ENCODE measurements at regions not wholly inside any gene's neighbourhood (a gene's known extent, or its start where the extent isn't known, plus 50 kb on each side); places are given as distances from the start of the nearest gene placed in this dataset.
A peak's percentile ranks its signal among the peaks of the same experiment; 100 is the strongest.

DNA sequence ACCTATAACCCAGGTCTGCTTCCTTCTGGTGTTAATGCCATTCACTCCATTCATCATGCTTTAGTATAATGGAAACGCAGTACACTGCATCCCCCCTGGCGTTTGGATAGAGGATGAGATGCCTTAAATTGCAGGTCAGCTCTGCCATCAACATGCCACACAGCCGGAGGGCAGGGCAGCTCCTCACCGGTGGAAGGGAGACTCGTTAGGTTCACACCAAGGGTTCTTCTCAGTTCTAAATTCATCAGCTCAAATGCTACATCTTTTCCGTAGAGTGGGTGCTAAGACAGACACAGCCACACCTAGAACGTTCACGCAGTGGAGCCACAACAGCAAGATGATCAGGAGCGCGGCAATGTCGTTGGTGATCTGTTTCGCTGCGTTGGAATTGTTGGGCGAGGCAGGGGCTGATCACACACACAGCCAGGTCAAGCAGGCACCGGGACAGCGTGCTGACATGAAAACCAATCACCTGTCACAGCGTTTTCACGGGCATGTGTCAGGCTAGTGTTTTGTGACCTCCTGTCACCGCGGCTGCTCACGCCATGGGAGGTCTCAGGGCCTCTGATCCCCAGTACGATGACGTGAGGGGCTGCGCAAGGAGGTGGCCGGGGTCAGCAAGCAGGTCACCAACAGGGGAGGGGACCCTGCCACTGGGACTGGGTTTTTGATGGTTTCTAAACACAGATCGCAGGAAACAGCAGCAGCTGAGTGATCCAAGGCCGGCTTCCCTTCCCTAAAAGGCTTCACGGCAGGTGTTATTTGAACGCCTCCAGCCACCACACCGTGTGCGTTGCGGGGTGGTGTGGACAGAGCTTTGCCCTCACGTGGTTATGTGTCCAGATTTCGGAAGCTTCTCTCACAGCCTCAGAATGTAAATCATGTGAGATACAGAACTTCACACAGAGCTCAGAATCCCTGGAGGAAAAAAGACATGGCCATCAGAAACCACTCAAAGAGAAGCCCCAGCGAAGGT is 94.3 kb upstream of the IRS2 start:
- DNase-seq: no peak

DNA sequence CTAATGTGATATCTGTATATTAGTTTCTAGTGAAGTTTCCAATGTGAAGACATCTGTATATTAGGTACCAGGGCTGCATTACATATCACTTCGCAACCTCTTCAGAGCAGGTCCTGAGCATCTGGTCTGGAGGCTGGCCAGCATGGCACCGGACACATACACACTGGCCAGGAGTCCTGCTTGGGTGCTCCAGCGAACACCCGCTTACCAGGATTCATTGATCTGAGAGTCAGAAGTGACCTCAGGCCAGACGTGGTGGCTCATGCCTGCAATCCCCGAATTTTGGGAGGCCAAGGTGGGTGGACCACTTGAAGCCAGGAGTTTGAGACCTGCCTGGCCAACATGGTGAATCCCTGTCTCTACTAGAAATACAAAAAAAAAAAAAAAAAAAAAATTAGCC is 93.0 kb upstream of the IRS2 start:
- no peak for DNase-seq

DNA sequence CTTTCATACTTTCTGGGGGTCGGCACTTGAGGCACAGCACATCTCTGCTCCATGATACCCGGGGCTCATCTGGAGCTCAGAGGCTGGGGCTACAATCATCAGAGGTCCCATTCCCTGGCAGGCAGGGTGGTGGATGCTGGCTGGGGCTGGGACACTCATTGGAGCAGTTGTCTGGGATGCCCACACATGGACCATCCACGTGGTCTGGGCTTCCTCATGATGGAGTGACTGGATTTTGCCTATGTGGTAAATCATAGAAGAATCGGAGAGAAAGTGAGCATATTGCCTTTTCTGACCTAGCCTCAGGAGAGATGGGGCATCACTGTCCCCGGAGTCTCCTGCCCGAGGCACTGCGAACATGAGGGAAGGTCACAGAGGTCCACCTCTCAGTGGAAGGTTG is 91.4 kb upstream of the IRS2 start:
- DNase-seq: no peak

DNA sequence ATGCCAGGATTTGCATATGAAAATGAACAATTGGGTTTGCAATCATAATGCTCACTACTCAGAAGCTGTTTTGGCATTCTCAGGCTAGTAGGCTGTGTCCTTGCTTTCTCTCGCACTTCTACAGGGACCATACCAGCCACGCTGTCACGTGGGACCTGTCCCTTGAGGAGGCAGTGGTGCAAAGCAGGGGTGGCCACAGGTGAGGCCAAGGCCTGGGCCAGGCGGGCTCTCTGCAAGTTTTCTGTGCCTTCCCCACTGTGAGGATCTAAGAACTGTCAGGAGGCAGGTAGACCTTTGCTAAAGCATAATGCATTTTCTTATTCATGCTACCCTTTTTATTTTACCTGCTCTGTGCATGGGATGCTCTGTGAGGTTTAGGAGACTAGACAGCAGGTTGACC is 89.4 kb upstream of the IRS2 start:
- no peak for DNase-seq

DNA sequence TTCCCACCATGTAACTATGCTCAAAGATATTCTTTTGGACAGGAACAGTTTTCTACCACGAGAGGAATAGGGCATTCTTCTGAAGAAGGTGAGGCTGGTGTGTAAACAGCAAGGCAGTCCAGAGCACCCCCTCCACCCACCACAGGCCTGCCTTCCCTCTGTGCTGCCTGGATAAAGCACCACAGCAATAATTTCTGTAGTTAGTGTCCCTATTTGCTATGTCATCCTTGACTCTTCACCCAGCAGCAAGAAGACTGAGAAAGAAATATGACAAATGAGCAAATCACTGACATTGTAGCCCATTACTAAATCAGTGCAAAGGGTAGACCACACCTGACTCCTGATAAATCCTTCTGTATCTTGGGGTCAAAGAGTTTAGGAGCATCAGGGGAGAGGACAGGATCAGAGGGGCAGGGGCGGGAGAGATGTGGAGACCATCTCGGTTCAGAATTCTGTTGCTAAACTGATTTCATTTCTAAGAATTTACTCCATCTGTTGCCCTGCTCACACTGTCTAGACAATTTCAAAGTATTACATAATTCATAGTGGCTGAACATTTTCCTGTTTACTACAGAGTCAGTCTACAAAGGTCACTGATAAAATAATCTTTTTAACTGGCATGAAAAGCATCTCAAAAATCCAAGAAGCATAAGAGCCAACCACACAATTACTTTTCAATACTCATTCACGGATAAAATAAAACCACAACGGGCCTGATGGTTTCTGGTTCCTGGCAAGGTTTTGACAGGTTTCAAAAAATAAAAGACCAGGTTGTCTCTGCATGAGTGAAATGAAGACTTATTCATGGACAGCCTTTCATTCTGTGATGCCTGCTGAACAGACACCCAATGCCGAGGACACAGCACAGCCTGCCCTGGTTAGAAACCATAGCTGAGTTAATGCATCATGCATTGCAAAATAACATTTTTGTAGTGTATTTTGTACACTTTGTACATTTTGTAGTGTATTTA is 88.4 kb upstream of the IRS2 start:
- no peak for DNase-seq

DNA sequence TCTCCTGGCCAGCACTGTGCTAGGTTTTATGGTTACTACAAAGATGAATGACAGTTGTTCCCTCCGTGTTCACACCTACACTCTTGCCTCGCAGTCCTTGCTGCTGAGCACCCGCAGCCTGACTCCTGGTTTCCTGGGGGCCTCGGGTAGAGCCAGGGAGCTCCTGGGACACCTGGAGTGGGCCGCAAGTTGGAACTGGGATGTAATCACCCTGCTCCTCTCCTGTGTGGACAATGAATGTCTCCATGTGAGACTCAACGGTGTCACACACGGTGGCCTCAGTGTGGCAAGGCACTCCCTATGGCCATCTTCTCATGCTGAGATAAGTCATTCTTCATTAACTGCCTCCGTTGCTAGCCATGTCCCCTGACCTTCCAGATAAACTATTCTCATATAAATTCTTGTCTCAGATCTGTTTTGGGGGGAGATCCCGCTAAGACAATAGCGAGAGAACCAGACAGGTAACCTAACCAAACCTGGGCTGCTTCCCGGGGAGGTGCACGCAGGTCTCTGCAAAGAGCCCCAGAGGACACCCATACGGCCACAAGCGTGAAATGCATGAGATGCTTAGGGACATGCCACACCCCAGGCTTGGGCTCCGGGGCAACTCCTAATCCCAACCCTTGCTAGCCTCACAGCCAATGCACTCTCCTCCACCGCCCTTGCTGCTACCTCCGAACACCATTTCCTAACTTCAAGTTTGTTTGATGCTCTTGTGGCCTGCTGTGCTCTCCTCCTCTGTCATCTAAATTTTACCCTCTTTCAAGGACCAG is 87.2 kb upstream of the IRS2 start:
- DNase-seq: no peak

DNA sequence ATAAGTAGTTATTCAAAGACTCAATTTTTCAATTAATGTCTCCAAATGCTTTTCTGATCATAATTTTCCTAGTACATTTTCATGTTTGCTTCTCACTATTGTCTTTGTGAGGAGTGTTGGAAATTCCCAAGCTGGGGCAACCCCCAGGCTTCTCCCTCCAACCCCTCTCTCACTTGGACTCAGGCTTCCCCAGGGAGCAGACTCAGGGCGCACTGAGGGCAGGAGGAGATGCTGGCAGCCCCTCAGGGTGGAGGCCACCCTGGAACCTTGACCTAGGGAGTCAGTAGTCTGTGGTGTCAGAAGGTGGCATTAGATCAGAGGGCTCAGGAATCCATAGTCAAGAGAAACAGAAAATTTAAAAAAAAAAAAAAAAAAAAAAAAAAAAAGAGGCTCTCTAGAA is 86.5 kb upstream of the IRS2 start:
- no peak for DNase-seq

DNA sequence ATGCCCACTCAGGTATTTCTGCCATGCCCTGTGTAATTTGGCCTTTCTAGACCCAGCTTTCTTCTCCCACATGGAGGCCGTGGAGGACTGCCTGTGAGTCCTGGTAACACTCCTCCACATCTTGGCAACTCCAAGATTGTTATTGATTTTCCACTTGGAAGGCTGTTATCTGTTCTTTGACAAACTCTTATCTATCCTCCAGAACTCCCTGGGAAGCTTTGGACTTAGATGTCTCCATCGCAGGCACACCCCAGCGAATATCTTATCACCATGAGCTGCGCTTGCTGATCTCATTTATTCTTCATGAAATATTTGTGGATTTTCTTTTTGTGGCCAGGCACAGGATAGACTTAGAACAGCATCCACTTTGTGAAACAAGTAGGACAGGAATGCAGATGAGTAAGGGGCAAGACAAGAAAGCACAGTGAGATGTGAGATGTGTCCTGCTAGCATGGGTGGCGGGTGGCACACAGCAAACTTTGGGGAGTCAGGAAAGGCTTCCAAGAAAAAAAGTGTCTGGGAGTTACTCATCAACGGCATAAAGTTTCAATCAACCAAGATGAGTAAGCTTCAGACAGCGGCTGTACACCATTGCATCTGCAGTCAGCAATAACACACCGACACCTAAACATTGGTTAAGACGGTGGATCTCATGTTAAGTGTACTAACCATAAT is 84.5 kb upstream of the IRS2 start:
- no peak for DNase-seq

DNA sequence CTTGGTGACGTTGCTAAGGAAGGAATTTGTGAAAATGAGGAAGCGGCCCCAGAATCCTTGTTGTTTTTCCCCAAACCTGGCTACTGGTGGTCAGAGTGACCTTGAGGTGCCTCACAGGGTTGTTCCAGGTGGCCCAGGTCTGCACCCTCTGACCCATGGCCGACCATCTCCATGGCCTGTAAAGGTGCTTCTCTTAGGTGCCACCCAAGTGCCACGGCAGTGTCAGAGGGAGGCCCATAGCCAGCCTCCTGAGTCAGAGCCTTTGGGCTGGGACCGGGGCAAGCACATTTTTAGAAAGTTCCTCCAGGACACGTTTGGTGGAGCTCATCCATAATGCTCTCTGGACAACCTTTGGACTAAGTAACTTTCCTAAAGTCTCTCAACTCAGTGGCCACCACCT is 83.9 kb upstream of the IRS2 start:
- no peak for DNase-seq

DNA sequence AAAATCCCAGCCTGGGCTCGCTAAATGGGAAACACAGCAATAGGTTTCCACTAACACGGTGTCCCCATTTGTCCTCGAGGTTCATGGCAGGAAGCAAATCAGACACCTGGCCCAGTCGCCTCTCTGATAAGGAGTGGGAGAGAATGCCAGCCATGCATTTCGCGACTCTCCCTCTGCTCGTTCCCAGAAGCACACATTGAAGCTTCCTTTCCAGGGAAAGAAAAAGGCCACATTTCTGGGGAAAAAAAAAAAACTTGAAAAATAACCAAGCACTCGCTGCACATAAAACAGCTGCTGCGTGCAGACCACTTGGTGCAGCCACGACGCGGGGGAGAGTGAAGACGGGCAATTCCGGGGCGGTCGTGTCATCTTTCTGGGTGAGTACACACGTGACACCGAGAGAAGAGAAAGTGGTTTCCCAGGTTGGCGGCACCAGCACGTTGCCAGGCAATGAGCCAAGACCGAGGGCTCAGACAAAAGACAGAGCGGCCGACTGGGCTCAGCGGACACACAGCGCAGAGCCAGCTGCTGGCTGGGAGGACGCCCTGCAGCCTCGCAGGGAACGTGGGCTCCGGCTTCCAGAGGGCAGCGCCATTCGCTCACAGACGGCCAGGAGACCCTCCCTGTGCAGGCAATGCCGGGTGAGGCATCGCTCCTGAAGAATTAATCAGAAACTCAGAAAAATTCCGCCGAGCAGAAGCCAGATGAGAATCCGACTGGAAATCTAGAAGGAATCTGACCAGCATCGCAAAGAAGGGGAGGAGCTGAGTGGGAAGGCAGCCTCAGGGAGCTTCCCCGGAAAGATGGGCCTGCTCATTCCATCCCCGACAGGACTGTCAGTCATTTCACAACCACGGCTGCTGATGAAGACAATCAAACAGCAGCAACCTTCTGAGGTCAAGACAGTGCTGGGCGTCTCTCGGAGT is 83.2 kb upstream of the IRS2 start:
- DNase-seq: no peak

DNA sequence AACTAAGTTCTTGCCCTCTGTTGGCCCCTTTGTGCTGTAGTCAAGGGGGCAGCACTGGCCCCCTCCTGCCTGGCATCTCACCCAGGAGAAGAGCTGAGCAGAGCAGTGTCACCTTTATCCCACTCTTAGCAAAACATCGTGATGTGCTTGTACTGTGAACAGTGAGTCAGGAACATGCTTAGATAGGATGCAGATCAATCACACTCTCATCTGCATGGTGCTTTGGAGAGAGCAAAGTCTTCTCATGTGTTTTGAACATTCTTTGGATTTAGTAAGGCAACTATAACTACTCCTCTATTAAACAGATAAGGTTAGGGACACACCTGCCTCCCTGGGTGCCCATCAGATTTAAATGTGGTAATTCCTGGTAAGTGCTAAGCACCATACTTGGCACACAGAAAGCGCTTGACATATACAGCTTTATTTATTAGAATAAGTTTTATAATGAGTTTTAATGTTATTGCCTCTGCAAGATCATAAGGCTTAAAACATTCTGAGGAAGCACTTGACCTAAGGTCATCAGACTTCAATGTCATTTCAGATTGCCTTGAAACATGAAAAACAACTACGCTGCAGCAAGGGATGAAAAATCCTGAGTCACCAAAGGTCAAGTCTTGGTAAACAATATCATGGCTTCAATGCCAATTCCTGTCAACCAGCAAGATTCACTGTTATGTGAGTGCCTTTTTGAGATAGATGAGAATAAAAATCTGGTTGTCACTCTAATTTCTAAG is 82.4 kb upstream of the IRS2 start:
- DNase-seq: no peak

DNA sequence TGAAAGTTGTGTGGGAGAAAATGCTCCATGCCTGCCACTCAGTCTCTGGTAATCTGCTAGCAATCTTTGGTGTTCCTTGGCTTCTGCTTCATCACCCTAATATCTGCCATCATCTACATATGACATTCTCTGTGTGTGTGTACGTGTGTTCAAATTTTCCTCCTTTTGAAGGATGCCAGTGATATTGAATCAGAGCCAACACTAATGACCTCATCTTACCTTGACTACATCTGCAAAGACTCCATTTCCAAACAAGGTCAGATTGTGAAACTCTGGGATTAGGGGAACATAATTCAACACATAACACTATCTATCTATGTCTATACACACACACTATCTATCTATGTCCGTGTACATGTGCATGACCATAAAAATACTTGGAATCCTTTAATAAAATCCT is 81.4 kb upstream of the IRS2 start:
- DNase-seq: no peak

DNA sequence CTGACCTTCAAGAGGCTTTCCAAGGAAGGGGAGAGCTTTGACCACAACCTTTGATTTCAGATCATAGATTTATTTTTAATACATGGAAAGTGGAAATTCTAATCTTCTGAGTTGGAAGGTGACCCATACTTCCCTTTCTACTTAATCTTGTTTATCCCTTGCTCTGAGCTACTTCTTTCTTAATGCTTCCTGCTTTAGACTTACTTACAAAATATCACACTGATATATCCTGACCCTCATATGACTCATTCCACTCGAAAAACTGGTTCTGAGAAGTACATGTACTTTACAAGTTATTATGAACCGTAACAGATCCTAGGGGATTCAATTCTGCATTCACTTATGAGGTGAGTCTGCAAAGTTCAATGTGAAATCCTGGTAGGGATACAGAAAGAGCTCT is 76.2 kb upstream of the IRS2 start:
- DNase-seq: no peak

DNA sequence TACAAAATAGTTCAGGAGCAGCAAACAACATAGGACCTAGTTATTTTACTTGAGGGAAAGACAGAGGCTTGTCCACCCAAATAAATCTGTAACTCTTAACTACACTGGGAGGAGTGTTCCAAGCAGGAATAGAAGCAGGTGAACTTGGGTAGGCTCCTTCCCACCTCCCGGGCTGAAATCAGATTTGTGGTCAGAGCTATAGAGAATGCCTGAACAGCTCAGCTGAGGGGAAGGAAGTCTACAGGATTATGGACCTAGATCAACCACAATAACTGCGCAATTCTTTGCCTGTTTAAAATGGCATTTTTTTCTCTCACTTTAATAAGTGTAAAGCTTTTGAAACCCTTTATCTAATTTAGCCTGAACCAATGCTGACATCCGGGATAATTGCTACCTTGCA is 73.5 kb upstream of the IRS2 start:
- peak; percentile 2 to 13 for DNase-seq

DNA sequence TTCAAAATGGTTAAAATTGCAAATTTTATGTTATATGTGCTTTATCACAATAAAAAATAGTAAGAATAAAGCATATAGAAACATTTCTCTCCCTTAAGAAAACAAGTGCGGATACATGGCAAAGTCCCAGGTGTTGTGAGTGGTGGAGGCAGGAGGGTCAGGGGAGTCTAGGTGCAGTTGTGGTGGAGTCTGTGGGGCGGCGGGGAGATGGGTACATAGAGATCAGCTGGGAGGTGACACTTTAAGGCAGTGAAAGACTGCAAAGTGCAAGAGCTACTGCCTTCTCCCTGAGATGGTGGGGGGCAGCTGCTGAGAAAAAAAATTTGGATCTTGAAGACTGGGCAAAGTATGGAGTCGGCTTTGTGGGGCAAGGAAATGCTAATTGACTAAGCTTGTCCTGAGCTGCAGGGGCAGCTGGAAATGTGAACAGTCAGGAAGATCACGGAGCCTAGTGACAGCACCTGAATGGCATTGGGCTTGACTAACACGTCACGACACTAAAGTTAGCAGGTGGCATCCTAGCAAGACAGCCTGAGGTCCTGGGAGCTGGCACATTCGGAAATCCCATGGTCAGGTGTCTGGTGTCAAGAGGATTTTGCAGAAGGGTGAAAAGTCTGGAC is 72.9 kb upstream of the IRS2 start:
- no peak for DNase-seq

DNA sequence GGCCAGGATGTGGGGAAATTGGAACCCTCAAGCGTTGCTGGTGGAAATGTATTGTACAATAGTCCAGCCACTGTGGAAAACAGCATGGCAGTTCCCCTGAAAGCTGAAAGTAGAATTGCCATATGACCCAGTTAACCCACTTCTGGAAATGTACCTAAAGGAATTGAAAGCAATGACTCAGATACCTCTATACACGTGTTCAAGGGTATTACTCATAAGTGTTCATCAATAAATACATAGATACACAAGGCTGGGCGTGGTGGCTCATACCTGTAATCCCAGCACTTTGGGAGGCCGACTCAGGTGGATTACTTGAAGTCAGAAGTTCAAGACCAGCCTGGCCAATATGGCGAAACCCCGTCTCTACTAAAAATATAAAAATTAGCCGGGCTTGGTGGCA is 71.9 kb upstream of the IRS2 start:
- no peak for DNase-seq

DNA sequence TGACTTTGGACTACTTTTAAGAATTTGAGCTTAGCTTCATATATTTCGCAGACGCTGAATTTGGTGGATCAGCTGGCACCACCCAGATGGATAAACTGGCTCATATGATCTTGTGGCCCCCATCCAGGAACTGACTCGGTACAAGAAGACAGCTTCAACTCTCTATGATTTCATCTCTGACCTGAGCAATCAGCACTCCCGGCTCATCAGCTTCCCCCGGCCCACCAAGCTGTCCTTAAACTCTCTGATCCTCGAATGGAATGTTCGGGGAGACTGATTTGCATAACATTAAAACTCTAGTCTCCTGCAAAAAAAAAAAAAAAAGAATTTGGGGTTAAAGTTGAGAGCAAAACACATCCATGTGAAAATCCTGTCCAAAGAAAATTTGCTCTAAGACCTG is 71.4 kb upstream of the IRS2 start:
- no peak for DNase-seq

DNA sequence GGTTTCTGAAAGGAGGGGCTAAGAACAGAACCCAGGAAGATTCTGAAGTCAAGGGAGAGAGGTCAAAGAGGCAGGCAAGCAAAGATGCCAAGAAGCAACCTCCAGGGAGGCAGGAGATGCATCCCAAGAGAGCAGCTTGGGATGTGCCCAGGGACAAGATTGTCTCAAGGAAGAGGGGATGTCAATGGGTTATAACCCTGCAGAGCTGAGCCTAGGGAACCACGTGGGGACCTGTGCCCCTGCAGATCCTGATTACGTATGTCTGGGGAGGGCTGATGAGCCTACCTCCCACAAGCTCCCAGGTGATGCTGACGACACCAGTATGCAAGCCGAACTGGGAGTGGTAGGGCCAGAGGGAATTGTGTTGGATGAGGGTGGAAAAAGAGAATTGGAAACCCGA is 70.9 kb upstream of the IRS2 start:
- DNase-seq: no peak

DNA sequence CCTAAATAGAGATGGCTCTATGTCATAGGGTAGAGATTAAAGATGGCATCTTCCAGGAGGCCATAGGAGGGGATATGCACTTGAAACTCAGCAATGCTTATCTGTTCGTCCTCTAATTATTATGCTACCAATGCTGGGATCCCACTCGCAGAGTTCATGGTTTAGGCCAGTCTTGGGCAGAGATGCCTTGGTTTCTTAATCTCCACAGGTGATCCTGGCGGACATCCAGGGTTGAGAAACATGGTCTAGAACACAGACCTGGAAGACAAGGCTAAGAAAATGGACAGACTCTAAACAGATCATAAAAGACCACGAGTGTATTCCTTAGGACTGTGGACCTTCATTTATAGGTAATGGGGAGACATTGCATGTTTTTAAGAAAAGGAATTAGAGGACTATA is 70.0 kb upstream of the IRS2 start:
- no peak for DNase-seq

DNA sequence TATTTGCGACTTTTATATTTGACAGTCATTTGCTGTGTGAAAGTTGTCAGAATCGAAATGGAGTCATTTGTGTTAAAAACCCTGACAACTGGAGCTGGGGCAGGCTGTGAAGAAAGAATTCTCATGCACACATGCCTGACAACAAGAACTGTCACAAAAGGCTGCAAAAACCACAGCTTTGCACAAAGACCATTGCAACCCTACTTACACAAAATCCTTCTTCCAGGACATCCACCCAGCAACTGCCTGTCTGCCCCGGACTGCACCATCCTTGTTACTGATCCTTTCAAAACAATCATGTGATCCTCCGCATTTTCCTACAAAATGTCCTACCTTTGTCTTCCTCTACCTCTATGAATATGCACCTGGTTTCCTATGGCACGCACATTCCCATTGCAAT is 66.8 kb upstream of the IRS2 start:
- no peak for DNase-seq

Data from Kasumi-1 (cell line).